Hematopoietic multipotent progenitor cell treated with erythropoietin and hydrocortisone succinate and interleukin-3 and kit ligand, for 15 days (in vitro differentiated cells): ENCODE measurements at regions not wholly inside any gene's neighbourhood (a gene's known extent, or its start where the extent isn't known, plus 50 kb on each side); places are given as distances from the start of the nearest gene placed in this dataset.

Experiments used
- DNase-seq: peaks from one replicate; pipeline ENCODE4 v3.0.0-alpha.2; 2015; ENCODE audit warnings: low spot score

DNA sequence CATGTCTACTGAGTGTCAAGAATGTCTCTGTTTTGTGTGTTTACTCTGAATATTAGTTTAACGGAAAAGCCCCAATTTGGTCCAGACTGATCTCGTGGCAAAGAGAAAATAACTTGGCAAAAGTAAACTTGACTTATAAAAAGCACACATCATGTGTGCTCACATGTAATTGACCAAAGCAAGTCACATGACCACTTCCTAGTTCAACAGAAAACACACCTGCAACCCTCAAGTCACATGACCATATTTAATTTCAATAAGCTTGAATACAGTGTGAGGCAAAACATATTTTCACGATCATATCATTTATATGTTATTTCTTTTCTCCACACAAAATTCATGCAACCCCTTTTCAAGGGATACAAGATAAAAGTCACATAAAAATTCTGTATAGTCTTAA, 662.4 kb downstream of the SLITRK1 start:
- no peak for DNase-seq

DNA sequence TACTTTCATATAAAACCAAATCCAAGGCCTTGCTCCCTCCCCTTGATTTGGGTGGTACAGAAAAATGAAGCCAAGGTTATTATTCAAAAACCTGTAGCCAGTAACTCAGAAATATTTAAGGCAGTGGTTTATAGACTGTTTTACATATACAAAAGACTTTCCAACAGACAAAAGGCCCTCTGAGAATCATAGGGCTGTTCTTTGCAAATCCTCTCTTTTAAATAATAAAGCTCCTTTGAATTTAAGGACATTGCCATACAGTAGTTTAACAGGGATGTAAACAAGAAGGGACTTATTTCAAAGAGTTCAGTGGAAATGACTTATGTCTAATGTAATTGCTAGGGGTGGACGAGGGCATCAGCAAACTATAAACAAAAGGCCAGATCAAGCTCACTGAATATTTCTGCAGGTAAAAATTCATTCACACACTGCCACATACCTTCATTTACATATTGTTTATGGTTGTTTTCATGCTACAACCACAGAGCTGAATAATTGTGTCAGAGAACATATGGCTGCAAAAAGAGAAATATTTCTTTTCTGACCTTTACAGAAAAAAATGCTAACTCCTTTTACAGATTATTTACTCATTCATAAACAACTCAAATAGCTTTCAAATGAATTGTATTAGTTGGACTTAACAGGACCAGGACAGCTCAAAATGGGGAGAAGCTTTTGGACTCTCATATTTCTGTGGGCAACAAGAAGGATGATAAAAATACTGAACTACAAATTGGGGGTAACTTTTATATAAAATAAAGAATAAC, 665.6 kb downstream of the SLITRK1 start:
- no peak for DNase-seq

DNA sequence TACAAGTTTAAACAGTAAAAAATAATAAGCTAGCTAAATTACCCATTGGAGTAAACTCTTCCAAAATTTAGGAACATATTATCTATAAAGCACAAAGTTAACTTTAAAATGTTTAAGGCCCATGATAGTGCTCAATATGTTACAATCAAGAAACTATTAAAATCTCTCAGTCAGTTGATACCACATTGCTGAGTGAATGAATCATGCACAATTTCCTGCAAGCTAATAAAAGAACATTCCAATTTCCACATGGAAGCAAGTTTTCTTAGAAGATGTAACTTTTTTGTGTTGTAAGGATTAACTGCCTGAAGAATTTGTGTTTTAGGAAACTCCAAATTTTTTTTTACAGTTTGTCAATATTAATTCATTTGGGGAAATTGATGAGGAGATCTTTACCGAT, 666.6 kb downstream of the SLITRK1 start:
- DNase-seq, result no peak

DNA sequence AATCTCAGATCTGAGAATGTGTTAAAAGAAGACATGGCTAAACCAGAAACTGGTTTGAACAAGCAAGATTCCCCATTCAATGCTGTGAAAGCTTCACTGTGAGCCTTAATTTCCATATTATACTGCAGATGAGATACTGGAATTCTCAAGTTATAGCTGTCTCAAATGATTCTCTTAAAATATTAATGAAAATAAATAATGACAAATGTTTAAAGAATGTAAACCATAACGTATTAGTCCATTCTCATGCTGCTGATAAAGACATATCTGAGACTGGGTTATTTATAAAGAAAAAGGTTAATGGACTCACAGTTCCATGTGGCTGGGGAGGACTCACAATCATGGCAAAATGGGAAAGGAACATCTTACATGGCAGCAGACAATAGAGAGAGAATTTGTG, 667.8 kb downstream of the SLITRK1 start:
- no peak for DNase-seq

DNA sequence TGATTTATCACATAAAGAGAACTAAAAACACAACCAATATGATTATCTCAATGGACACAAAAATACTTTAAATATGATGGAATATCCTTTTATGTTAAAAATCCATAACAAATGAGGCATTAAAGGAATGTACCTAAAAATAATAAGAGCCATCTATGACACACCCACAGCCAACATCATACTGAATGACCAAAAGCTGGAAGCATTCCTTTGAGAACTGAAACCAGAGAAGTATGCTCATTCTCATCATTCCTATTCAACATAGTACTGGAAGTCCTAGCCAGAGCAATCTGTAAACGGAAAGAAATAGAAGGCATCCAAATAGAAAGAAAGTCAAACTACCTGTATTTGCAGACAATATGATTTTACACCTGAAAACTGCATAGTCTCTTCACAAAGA, 671.0 kb downstream of the SLITRK1 start:
- DNase-seq, result no peak

DNA sequence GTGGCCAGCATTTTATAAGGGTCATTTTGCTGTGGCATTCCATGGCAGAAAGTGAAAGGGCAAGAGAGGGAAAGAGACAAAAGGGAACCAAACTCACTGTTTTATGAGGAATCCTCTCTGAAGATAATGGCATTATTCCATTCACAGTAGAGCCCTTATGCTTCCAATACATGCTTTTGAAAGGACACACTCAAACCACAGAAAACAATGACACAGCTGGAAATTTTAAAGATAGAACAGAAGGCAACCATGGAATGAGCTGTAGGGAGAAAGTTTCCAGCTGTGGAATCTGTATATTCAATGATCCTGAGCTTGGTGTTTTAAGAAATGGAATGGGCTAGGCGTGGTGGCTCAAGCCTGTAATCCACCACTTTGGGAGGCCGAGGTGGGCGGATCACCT, 677.4 kb downstream of the SLITRK1 start:
- DNase-seq, result no peak

DNA sequence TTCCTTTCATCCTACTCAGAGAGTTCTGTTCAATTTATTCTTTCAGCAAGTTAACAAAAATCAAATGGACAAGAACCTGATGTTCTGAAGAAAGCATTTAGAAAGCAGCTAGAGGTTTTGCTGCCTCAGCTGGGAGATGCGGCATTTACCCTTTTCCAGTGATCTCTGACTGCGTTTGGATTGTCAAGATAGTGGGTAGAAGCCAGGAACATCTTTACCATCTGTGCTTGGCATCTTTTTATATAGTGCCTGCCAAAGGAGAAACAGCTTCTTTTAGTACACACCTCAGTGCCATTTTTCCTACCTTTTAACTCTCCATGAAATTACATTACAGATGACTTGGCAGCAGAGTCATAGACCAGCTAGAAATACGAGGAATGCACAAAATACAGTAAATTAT, 680.8 kb downstream of the SLITRK1 start:
- DNase-seq, result no peak

DNA sequence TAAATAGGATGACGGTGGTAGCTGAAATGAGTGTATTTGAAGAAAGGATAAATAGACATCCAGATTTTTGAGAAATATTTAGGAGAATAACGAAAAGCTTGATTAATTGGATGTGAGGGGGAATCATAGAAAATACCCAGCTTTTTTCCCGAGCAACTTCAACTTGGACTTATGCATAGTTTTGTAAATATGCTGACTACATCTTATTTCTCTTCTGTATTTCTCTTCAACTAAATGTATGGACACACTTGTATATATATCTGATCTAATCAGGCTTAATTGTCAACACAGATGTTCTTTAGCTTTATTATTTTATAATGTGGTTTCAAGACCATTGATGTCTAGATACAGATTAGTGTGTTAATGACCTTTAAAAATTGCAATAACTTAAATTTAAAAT, 685.0 kb downstream of the SLITRK1 start:
- DNase-seq, result no peak

DNA sequence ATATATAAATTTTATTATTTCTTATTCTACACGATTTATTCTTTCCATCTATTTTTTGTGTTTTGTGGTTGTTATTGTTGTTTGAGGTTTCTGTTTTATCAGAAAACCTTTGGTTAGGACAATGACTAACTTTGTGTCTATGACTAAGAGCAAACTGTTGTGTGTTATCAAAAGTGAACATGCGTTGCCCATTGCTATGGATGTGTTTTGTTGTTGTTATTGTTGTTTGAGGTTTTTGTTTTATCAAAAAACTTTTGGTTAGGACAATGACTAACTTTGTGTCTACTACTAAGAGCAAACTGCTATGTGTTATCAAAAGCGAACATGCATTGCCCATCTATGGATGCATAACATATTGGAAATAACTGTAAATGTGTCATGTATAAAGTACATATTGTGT, 692.3 kb downstream of the SLITRK1 start:
- no peak for DNase-seq

DNA sequence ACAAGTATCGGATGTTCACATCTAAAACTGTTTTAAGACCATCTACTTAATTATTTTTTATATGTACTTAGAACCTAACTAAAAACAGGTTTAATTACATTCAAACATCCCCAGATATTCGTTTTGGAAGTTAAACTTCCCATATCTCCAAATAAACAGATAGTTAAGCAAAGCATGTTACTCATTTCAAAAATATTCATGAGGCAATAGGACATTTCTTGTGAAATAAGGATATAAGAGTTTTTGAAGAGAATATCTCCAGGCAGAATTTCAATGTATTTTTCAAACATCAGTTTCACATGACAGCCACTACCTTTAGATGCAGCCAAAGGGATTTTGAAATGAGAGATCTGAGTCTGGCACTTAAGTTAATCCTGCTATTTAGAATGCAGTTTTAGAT, 697.5 kb downstream of the SLITRK1 start:
- no peak for DNase-seq

DNA sequence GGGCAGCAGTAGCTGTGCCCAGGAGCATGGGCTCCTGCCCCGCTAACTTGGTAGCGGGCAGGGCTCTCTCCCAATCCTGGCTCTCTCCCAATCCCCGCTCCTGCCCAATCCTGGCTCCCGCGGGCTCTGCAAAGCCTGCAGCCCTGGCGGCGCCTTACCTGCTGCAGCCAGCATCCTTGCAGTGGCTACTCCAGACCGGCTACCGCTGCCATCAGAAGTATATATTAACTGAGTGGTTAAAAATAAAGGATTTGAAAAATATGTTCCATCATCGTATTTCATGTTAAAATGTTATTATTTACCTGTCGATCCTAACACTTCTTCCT, 698.2 kb downstream of the SLITRK1 start:
- no peak for DNase-seq

DNA sequence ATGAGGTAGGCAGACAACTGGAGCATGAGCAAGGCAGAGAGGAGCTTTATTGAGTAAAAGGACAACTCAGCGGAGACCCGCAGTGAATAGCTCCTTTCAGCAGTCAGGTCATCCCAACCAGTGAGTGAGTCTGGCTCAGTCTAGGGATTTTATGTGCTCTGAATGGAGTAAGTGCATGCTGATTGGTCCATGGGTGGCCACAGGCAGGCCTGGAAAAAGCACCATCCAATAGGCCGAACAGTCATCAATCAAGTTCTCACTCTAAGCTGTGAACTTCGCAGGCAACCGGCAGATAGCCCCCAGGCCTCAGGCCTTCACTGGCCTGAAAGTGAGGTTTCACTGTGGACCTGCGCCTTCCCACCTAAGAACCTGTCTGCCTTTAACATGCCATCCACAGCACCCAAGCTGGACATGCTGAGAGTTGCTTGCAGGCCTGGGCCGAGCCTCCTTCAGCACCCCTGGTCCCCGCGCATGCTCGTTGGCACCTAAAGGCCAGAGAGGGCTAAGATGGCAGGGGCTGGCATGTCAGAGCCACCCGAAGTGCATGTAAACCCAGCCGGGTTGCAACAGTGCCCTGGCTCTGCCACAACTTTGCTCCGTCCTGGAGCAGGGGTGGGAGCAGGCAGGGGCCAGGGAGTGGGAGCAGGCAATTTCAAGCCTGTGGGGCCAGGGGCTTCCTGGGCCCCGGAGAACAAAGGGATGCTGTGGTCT, 698.7 kb downstream of the SLITRK1 start:
- DNase-seq, result no peak

DNA sequence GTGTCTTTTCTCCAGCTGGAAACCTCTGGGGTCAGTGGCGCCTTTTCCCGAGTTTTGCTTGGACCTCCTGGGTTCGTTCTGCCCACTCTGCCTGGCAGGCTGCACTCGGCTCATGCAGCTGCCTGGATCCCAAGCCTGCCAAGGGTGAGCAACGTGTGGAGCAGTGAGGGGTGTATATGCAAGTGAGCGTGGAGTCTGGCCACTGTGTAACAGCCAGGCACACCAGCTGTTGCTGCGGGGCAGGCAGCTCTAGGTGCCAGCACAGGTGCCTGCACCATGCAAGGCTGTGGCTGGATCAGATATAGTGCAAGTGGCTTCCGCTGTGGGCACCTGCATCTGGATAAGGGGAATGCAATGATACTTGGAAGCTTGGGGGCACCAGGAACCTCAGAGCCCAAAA, 699.4 kb downstream of the SLITRK1 start:
- DNase-seq, result no peak

DNA sequence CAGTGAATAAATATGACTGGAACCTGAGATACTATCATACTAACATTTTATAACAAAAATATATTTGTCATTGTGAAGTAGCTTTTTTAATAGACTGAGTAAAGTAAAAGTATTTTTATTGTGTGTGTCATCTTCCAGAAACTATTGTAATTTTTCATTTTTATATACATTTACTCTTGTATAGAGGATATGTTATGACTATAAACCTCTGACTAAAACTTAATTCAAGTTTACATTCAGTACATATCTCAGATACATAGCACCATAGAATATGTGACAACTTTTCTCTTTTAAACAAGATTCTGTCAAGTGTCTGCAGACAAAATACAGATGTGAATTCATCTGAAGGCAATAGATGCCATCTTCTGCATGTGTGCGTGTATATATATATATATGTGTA, 704.3 kb downstream of the SLITRK1 start:
- no peak for DNase-seq

DNA sequence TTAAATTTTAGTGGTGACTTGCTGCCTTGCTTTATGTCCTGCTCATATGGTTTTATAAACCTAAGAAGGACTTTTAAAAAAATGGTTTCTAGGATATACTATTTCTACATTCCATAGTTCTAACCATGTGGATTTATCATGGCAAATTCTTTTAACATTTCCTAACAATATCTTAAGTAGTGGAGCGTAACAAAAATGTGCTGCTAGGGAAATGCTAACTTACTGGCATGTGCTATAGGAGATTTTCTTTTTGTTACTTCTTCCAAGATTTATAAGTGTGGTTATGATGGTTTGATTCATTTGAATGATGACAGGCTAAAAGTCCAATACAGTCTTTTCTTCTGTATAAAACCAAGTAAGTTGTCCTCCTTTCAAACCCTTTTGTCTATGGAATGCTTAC, 713.7 kb downstream of the SLITRK1 start:
- DNase-seq, result no peak

DNA sequence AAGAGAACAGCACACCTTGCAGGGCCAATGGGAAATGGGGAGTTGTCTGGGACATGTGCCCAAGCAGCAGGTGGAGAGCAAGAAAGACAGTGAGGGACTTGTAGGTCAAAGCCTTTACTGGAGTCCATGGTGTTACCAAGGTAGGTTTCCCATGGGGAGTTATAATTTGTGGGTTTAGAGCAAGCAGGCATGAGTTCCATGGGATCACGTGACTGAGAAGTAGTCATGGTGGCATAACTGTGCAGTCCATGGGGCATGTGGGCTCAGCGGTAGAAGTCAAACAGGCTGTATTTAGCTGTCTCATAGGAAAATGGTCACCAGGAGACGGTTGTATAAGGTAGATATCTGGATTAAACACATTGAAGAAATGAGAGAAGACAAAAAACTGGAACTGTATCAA, 715.1 kb downstream of the SLITRK1 start:
- no peak for DNase-seq

DNA sequence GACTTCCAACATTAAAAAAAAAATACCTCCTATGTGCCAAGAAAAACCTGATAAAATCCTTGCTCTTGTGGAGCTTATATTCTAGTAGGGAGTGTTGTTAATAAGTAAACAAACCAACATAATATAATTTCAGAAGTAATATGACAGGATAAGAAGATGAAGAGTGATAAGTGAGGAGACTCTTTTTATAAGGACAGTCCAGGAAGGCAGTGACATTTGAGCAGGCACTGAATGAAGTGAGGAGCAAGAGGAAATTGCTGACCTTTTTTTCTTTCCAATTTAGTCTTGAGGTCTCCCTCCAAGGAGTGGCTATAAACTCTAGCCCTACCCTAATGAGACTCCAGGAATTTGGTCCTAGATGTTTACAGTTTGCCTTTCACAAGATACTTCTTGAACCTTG, 715.7 kb downstream of the SLITRK1 start:
- DNase-seq, result no peak

DNA sequence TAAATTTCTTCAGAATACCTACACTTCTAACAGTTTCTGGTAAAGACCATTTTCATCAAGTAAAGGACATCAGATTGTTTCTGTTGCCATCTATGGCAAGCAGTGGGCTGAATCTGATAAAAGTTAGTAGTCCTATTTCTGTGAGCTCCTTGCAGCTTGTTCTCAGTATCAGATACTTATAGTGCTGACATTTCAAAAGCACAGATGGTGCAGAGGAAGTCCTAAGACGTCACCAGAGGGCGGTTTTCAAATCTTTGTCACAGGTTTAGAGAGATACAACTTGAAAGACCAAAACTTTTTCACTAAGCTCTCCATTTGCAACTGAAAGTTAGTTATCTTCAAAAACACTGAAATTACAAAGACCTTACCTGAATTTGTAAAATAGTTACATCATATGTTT, 719.8 kb downstream of the SLITRK1 start:
- no peak for DNase-seq

DNA sequence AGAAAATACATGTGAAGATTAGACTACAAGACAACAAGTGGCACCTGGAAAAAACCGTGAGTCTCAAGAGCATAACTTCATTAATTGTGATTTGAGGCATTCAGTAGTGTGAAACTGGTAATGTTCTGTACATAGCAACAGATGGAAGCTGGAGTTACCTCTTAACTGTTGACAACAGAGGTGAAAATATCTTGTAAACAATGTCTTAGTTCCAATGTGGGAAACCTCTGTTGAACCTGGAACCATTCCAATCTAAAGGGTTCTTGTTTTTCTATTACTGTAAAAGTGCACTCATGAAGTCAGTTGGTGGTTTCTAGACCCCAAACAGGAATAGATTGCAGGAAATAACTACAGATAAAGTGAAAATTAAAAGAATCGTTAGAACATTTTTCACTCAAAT, 728.4 kb downstream of the SLITRK1 start:
- DNase-seq, result no peak

DNA sequence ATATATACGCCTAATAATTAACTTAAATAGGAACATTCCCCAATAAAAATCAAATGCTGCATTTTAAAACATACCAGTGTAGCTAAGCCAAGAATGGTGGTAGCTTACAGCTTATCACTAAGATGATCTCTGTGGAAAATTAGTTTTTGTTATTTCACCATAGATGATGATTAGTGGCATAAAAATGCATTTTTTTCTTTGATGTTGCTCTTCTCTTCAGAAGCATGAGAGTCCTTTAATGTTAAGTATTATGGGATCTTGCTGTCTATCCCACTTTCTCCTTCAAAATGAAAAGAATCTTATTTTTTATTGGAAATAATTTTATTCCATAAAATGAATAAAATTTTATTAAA, 731.0 kb downstream of the SLITRK1 start:
- DNase-seq, result no peak

DNA sequence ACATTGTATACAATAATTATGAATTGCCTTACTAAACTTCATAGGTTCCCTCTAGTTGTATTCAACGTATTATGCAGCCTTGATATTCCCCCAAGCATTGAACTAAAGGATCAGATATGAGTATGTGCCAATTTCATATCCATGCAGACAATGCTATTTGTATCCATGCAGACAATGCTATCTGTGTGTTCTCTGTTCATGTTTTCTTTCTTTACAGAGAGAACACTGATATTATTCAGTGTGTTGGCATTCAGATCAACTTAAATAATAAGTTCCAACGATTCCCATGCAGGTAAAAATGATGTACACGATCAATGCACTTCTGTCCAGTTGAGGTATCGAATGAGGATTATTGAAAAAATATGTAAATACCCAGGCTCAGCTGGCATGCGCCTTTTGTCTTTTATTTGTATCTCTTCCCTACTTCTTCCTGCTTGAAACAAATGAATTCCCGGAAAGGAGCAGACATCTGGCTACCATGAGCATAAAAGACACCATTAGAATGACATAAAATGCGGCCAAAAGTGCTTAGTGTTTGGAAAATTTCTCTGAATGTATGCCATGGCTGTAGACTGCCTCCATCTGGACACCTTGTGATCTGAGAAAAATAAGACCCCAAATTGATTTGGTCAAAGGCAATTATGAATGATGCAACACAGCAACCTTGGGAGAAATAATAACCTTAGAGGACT, 731.5 kb downstream of the SLITRK1 start:
- DNase-seq, result no peak

DNA sequence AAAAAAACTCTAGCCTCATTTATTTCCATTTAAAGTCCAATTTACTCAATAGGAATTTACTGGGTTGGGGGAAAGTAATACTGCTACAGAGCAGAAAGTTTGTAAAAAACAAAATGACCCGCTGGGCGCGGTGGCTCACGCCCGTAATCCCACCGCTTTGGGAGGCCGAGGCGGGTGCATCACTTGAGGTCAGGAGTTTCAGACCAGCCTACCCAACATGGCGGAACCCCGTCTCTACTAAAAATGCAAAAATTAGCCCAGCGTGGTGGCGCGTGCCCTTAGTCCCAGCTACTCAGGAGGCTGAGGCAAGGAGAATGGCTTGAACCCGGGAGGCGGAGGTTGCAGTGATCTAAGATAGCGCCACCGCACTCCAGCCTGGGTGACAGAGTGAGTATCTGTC, 745.6 kb downstream of the SLITRK1 start:
- DNase-seq, result no peak

DNA sequence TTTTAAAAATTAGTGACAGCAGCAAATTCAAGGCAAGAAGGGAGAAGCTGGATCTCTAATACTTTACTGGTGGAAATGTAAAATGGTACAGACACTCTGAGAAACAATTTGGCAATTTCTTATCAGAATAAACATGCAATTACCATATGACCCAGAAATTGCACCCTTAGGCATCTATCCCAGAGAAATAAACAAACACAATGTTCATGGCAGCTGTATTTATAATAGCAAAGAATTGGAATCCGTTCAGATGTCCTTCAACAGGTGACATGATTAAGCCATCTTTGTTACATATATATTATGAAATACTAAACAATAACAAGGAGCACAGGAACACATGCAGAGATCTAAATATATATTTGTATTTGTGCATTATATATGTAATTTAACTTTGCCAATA, 756.5 kb downstream of the SLITRK1 start:
- DNase-seq, result no peak

DNA sequence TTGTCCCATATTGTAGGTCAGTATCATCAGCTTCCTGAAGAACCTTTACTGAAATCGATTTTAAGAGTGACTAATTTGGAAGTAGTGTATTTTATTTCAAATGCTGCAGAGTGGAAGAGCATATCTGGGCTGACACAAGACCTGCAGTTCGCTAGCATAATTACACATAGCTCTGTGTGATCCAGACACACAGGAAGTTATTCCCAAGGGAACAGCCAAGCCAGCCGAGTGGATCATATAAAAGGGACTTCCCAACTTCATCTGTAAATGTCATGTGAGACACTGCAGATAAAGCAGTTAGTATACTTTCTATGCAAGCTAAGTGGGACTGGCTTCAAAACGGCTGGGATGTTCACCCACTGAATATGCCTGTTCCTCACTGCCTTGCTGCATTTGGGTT, 760.4 kb downstream of the SLITRK1 start:
- DNase-seq, result no peak
